GM19025 (cell line): ENCODE measurements at regions not wholly inside any gene's neighbourhood (a gene's known extent, or its start where the extent isn't known, plus 50 kb on each side); places are given as distances from the start of the nearest gene placed in this dataset.
"Not testable (repeated sequence)": the region's sequence is repeated elsewhere in the genome, so short reads cannot be mapped to it uniquely, and the experiment has no call there.

Experiments
- ATAC-seq: cut with Tn5 transposase; IDR thresholded peaks from one replicate; pipeline ENCODE4 v1.9.1; 2021; ENCODE audit warnings: mild to moderate bottlenecking, low read depth, moderate library complexity; ENCODE audit not compliant: unreplicated experiment

DNA sequence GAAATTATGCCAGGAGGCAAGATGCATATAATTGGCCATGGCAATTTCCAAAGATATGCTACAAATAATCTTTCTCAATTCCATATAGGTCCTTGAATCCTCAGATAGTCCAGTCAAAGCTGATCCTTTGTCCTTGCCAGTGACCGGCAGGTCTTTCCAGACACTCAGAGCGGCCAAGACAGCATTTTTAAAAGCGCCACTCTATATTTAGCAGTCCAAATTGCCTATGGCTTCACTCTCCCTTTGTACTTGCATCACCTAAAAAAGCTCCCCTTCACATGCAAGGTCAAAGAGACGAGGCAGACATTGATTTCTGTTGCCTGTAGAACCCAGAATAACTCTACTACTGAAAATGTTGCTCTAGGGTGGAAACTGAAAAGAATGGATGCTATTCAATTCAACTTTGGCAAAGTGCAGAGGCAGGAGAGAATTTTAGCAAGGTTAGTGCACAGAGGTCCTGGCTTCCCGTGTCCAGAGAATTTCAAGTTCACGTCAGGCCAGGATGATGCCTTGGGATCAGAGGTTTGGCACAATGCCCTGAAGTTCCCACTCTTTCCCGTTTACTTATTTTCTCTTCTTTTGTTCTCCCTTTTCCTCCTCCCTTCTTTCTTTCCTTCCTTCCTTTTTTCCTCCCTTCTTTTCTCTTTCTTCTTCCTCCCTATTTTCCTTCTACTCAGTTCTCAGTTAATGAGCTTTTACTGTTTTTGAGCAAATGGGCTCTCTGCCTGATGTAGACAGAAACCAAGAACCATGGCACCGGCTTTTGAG, 108.5 kb downstream of the KCNK1 start:
- no peak for ATAC-seq

DNA sequence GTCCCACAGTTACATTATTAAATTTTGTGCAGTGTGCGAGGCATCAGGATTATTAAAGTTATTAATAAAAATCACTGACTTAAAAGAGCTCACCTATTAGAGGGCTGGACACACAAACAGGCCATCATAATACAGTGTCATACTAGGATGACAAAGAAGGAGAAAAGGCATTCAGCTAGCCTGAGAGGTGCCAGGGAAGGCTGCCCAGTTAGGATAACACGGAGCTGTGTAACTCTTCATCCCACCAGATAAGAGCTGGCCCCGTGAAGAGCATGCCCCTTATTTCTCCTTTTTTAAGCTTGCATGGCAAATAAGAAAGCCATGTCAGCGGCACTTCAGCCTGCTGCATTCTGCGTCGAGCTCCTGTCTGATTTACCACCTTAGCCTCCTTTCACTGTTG, 109.5 kb downstream of the KCNK1 start:
- no peak for ATAC-seq

DNA sequence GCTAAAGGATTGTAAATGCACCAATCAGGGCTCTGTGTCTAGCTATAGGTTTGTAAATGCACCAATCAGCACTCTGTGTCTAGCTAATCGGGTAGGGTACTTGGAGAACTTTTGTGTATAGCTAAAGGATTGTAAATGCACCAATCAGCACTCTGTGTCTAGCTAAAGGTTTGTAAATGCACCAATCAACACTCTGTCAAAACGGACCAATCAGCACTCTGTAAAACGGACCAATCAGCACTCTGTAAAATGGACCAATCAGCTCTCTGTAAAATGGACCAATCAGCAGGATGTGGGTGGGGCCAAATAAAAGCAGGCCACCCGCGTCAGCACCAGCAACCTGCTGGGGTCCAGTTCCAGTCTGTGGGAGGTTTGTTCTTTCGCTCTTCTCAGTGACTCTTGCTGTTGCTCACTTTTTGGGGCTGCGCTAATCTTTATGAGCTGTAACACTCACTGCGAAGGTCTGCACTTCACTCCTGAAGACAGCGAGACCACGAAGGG, 110.3 kb downstream of the KCNK1 start:
- ATAC-seq, result not testable (repeated sequence)

GRCh38 chr1:233725423-233725822, 111.5 kb downstream of the KCNK1 start:
- no peak for ATAC-seq

- ATAC-seq, result no peak
Measured at GRCh38 chr1:233728721-233729120, 114.8 kb downstream of the KCNK1 start.

DNA sequence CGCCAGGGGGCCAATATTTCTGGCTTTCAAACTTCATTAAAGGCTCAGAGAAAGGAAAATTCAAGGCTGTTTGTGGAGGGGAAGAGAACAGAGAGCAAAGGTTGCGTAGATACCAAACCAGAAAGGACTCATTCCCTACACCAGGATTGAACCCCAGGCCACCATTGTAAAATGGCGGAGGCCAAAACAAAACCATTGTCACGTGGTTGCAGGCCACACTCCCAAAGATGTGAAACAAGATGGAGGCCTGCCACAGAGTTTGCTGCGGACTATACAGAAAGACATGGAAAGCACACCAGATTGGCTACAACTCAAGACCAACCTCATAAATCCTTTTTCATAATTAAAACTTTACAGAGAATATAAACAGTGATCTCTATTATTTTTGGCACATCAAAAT, 116.5 kb downstream of the KCNK1 start:
- ATAC-seq, result no peak

GRCh38 chr1:233730809-233731208, 116.9 kb downstream of the KCNK1 start:
- no peak for ATAC-seq

DNA sequence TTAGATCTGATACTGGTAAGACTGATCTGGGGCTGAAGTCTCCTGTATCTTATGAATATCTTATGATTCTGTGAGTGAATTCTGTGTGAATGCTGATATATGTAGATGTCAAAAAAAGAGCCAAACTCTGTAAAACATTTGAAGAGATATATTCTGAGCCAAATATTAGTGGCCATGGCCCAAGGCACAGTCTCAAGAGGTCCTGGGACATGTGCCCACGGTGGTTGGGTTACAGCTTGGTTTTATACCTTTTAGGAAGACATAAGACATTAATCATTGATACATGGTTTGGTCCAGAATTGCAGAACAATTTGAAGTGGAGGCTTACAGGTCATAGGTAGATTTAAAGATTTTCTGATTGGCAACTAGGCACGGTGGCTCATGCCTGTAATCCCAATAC, 118.3 kb downstream of the KCNK1 start:
- no peak for ATAC-seq

- no peak for ATAC-seq
Measured at GRCh38 chr1:233734456-233734855, 120.5 kb downstream of the KCNK1 start.

GRCh38 chr1:233735331-233735730, 121.4 kb downstream of the KCNK1 start:
- ATAC-seq, result no peak

DNA sequence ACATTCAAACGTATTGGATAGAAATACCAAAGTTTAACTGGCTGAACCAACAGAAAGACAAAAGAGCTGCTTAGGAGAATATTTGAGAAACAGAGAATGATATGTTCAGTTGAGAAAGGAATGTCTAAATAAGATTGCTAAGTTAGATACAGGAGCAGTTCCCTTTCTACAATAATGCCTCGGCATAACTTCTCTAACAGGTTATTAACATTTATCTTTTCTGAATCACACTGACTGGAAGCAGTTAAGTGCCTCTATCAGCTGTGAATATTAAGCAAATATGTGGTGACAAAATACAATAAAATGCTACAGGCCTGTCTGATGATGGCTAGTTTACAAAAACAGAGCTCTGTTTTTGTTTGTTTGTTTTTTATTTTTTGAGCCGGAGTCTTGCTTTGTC, 121.9 kb downstream of the KCNK1 start:
- no peak for ATAC-seq

GRCh38 chr1:233737341-233737740, 123.4 kb downstream of the KCNK1 start:
- no peak for ATAC-seq

DNA sequence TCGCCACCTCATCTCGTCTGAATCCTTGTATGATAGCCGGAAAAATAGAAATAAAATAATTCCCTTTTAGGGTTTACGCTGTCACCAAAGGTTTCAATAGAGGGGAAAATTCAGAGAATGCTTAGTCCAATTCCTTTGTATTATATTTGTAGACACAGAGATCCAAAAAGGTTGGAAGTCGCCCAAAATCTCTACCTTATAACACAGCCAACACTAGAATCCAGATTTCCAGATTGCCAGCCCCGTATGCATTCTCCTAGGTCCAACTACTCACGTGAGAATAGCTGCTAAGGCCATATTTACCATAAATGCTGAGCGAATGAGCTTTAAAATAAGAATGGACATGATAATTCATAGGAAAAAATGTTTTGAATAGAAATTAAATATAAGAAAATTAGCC, 124.5 kb downstream of the KCNK1 start:
- no peak for ATAC-seq

DNA sequence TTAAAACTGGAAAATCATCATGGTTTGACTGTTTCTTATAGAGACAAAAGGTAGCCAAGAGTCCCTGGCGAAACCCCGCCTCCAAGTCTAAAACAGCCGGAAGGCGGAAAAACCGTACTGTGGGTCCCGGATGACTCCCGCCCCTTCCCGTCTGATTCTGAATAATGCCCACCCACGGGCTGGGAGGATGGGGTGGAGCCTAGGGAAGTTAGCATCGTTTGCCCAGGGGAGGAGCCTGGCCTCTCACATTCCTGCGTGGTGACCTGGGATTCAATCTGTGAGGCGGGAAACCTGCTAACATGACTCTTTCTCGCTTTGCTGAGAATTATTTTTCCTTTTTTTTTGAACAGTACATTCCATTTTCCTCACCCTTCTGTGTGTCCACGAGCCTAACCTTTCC, 124.9 kb downstream of the KCNK1 start:
- ATAC-seq, result no peak

GRCh38 chr1:233744779-233745513, 131.0 kb downstream of the KCNK1 start:
- no peak for ATAC-seq

- ATAC-seq, result no peak
Measured at GRCh38 chr1:233750139-233750538, 136.2 kb downstream of the KCNK1 start.

GRCh38 chr1:233759665-233760064, 144.8 kb upstream of the SLC35F3 start:
- ATAC-seq, result no peak

DNA sequence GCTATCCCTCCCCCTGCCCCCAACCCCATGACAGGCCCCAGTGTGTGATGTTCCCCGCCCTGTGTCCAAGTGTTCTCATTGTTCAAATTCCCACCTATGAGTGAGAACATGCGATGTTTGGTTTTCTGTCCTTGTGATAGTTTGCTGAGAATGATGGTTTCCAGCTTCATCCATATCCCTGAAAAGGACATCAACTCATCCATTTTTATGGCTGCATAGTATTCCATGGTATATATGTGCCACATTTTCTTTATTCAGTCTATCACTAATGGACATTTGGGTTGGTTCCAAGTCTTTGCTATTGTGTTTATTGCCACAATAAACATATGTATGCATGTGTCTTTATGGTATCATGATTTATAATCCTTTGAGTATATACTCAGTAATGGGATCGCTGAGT, 140.2 kb upstream of the SLC35F3 start:
- ATAC-seq, result not testable (repeated sequence)

GRCh38 chr1:233777566-233777965, 126.9 kb upstream of the SLC35F3 start:
- no peak for ATAC-seq

DNA sequence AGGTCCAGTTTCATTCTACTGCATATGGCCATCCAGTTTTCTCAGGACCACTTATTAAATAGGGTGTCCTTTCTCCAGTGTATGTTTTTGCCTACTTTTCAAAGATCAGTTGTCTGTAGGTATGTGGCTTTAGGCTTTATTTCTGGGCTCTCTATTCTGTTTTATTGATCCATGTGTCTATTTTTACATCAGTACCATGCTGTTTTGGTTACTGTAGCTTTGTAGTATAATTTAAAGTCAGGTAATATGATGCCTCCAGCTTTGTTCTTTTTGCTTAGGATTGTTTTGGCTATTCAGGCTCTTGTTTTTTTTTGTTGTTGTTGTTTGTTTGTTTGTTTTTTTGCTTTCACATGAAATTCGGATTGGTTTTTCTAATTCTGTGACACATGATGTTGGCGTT, 124.4 kb upstream of the SLC35F3 start:
- no peak for ATAC-seq

- ATAC-seq, result no peak
Measured at GRCh38 chr1:233782937-233783586, 121.4 kb upstream of the SLC35F3 start.
